ENCODE measurements at regions not wholly inside any gene's neighbourhood (a gene's known extent, or its start where the extent isn't known, plus 50 kb on each side); places are given as distances from the start of the nearest gene placed in this dataset.

- Histone ChIP-seq H3K27me3 (ENCODE audit: control insufficient read depth, insufficient read depth, low read length) (no peaks in the 10 kb centered on the region), H3K36me3 (ENCODE audit: control insufficient read depth, insufficient read depth, low read length) (no peaks in the 10 kb centered on the region), H3K4me3 (ENCODE audit: low read depth, low read length) (no peak overlapping the region)
- DNase-seq (ENCODE audit: low read depth) = no peak
- TF ChIP-seq, protein P1, sequence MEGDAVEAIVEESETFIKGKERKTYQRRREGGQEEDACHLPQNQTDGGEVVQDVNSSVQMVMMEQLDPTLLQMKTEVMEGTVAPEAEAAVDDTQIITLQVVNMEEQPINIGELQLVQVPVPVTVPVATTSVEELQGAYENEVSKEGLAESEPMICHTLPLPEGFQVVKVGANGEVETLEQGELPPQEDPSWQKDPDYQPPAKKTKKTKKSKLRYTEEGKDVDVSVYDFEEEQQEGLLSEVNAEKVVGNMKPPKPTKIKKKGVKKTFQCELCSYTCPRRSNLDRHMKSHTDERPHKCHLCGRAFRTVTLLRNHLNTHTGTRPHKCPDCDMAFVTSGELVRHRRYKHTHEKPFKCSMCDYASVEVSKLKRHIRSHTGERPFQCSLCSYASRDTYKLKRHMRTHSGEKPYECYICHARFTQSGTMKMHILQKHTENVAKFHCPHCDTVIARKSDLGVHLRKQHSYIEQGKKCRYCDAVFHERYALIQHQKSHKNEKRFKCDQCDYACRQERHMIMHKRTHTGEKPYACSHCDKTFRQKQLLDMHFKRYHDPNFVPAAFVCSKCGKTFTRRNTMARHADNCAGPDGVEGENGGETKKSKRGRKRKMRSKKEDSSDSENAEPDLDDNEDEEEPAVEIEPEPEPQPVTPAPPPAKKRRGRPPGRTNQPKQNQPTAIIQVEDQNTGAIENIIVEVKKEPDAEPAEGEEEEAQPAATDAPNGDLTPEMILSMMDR (IDR thresholded peaks at IDR 0.05; ENCODE audit: insufficient read depth, low read length, poor library complexity, severe bottlenecking) = no peak
These were observed 328.8 kb downstream of the FOXO1 start for GRCh38 chr13:40337651-40338050.

- TF ChIP-seq, protein P1 (IDR thresholded peaks at IDR 0.05; ENCODE audit: insufficient read depth, low read length, poor library complexity, severe bottlenecking) = no peak
- DNase-seq (ENCODE audit: low read depth) = no peak
- H3K36me3 ChIP-seq (ENCODE audit: control insufficient read depth, insufficient read depth, low read length) = no peaks in the 10 kb centered on the region
- no peak overlapping the region for H3K4me3 ChIP-seq (ENCODE audit: low read depth, low read length)
- H3K27me3 ChIP-seq (ENCODE audit: control insufficient read depth, insufficient read depth, low read length) = no peaks in the 10 kb centered on the region
These were observed 328.2 kb downstream of the FOXO1 start for GRCh38 chr13:40338217-40338616.

- H3K27me3 ChIP-seq (ENCODE audit: control insufficient read depth, insufficient read depth, low read length) = no peaks in the 10 kb centered on the region
- DNase-seq (ENCODE audit: low read depth) = no peak
- H3K4me3 ChIP-seq (ENCODE audit: low read depth, low read length) = no peak overlapping the region
- no peaks in the 10 kb centered on the region for H3K36me3 ChIP-seq (ENCODE audit: control insufficient read depth, insufficient read depth, low read length)
- TF ChIP-seq, protein P1 (IDR thresholded peaks at IDR 0.05; ENCODE audit: insufficient read depth, low read length, poor library complexity, severe bottlenecking) = no peak
These were observed 325.9 kb downstream of the FOXO1 start for GRCh38 chr13:40340368-40341095.

GRCh38 chr13:40341096-40341471 lies 325.4 kb downstream of the FOXO1 start:
- H3K27me3 ChIP-seq (ENCODE audit: control insufficient read depth, insufficient read depth, low read length) = no peaks in the 10 kb centered on the region
- H3K36me3 ChIP-seq (ENCODE audit: control insufficient read depth, insufficient read depth, low read length) = no peaks in the 10 kb centered on the region
- H3K4me3 ChIP-seq (ENCODE audit: low read depth, low read length) = no peak overlapping the region
- TF ChIP-seq, protein P1 (IDR thresholded peaks at IDR 0.05; ENCODE audit: insufficient read depth, low read length, poor library complexity, severe bottlenecking) = no peak
- no peak for DNase-seq (ENCODE audit: low read depth)

DNA sequence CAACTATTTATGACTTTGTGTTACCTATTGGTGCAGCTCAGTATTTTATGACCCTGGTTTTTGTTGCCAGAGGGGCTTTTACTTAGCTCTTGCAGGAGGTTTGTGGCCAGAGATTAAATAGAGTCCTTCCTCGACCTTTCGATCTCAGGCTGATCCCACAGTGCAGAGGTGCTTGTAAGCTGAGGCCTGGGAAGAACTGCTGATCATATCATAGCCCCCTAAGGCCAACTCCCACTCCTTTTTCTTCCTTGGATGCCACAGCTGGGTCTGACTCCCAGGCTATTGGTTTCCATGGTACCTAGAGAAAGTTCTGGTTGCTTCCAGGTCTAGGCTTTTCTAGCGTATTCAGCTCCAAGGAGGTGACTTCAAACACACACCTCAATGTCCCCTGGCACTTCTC lies 324.9 kb downstream of the FOXO1 start:
- Histone ChIP-seq H3K4me3 (ENCODE audit: low read depth, low read length) (no peak overlapping the region), H3K36me3 (ENCODE audit: control insufficient read depth, insufficient read depth, low read length) (no peaks in the 10 kb centered on the region), H3K27me3 (ENCODE audit: control insufficient read depth, insufficient read depth, low read length) (no peaks in the 10 kb centered on the region)
- TF ChIP-seq, protein P1 (IDR thresholded peaks at IDR 0.05; ENCODE audit: insufficient read depth, low read length, poor library complexity, severe bottlenecking) = no peak
- no peak for DNase-seq (ENCODE audit: low read depth)

DNA sequence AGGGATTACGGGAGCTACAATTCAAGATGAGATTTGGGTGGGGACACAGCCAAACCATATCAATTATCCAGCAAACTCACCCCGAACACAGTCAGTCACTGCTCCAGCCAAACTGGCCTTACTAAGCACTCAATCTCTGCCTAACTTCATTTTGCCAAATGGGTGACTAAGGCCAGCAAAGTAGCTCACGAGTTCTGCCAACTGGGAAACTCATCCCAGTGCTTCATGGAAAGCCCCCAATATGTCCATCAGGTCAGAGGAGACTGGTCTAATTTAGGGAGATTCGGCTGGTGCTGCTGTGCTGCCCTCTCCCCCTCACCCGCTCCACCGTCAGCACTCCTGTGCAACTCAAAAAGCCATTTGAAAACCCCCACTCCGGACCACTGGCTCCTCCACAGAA lies 324.0 kb downstream of the FOXO1 start:
- DNase-seq (ENCODE audit: low read depth) = no peak
- Histone ChIP-seq H3K27me3 (ENCODE audit: control insufficient read depth, insufficient read depth, low read length) (no peaks in the 10 kb centered on the region), H3K36me3 (ENCODE audit: control insufficient read depth, insufficient read depth, low read length) (no peaks in the 10 kb centered on the region), H3K4me3 (ENCODE audit: low read depth, low read length) (no peak overlapping the region)
- TF ChIP-seq, protein P1 (IDR thresholded peaks at IDR 0.05; ENCODE audit: insufficient read depth, low read length, poor library complexity, severe bottlenecking) = no peak

All from kidney epithelial cell (primary cell).